SK-N-SH treated with all-trans-retinoic acid at 6 μM for 48 hours (cell line): ENCODE measurements at regions not wholly inside any gene's neighbourhood (a gene's known extent, or its start where the extent isn't known, plus 50 kb on each side); places are given as distances from the start of the nearest gene placed in this dataset.

Source experiments
- ATAC-seq: fragments of 200-7000 bp; cut with Tn5 transposase; 3 replicates; pipeline ENCODE4 v1.9.1; 2020; ENCODE audit warnings: mild to moderate bottlenecking, moderate library complexity
- ARNTL ChIP-seq: fragments of 450-650 bp; formaldehyde crosslinking; IDR thresholded peaks from 2 replicates; pipeline ENCODE4 v1.5.0; 2020; ENCODE audit warnings: low read depth, mild to moderate bottlenecking, moderate library complexity, borderline replicate concordance
- BACH2 ChIP-seq: fragments of 250-450 bp; sonication (Bioruptor Pico); IDR thresholded peaks from 2 replicates; pipeline ENCODE4 v1.9.0; 2021; ENCODE audit warnings: mild to moderate bottlenecking, borderline replicate concordance
- CSDC2 ChIP-seq: fragments of 250-450 bp; sonication (Bioruptor Pico); IDR thresholded peaks from 2 replicates; pipeline ENCODE4 v1.5.0; 2020; ENCODE audit warnings: mild to moderate bottlenecking, moderate library complexity
- CSRNP3 ChIP-seq: fragments of 250-450 bp; sonication (Bioruptor Pico); IDR thresholded peaks from 2 replicates; pipeline ENCODE4 v1.5.1; 2021; ENCODE audit warnings: mild to moderate bottlenecking, moderate library complexity
- ESRRG ChIP-seq: fragments of 250-450 bp; sonication (Bioruptor Pico); IDR thresholded peaks from 2 replicates; pipeline ENCODE4 v1.6.1; 2021; ENCODE audit warnings: mild to moderate bottlenecking
- GLIS3 ChIP-seq: fragments of 250-450 bp; sonication (Bioruptor Pico); IDR thresholded peaks from 2 replicates; pipeline ENCODE4 v1.5.0; 2020; ENCODE audit warnings: mild to moderate bottlenecking, moderate library complexity
- ISL1 ChIP-seq: fragments of 250-450 bp; sonication (Bioruptor Pico); IDR thresholded peaks from 2 replicates; pipeline ENCODE4 v2.1.2; 2022; ENCODE audit warnings: mild to moderate bottlenecking, moderate library complexity
- OSR1 ChIP-seq: fragments of 250-450 bp; sonication (Bioruptor Pico); IDR thresholded peaks from 2 replicates; pipeline ENCODE4 v1.8.0; 2022; ENCODE audit warnings: moderate library complexity, mild to moderate bottlenecking, inconsistent platforms
- PPARA ChIP-seq: fragments of 250-450 bp; sonication (Bioruptor Pico); IDR thresholded peaks from 2 replicates; pipeline ENCODE4 v1.5.0; 2020; ENCODE audit warnings: mild to moderate bottlenecking, borderline replicate concordance
- SNAI2 ChIP-seq: fragments of 250-450 bp; sonication (Bioruptor Pico); IDR thresholded peaks from 2 replicates; pipeline ENCODE4 v1.5.0; 2020; ENCODE audit warnings: mild to moderate bottlenecking, moderate library complexity
- TCF4 ChIP-seq: fragments of 250-450 bp; sonication (Bioruptor Pico); IDR thresholded peaks from 2 replicates; pipeline ENCODE4 v1.8.0; 2021; ENCODE audit warnings: mild to moderate bottlenecking, moderate library complexity, borderline replicate concordance
- TOX ChIP-seq: fragments of 250-450 bp; sonication (Bioruptor Pico); IDR thresholded peaks from 2 replicates; pipeline ENCODE4 v1.8.0; 2021; ENCODE audit warnings: mild to moderate bottlenecking, moderate library complexity, borderline replicate concordance
- TSHZ2 ChIP-seq: fragments of 250-450 bp; sonication (Bioruptor Pico); IDR thresholded peaks from 2 replicates; pipeline ENCODE4 v1.5.0; 2020; ENCODE audit warnings: mild to moderate bottlenecking, moderate library complexity
- ZC3H10 ChIP-seq: fragments of 250-450 bp; sonication (Bioruptor Pico); IDR thresholded peaks from 2 replicates; pipeline ENCODE4 v1.5.1; 2021; ENCODE audit warnings: mild to moderate bottlenecking, moderate library complexity
- ZFP3 ChIP-seq: fragments of 250-450 bp; sonication (Bioruptor Pico); IDR thresholded peaks from 2 replicates; pipeline ENCODE4 v1.5.0; 2020; ENCODE audit warnings: mild to moderate bottlenecking, moderate library complexity
- ZFP30 ChIP-seq: fragments of 450-650 bp; formaldehyde crosslinking; IDR thresholded peaks from 2 replicates; pipeline ENCODE4 v1.5.0; 2022; ENCODE audit warnings: mild to moderate bottlenecking, moderate library complexity
- ZNF565 ChIP-seq: fragments of 450-650 bp; formaldehyde crosslinking; conservative IDR thresholded peaks from 2 replicates; pipeline ENCODE4 v1.5.0; 2020; ENCODE audit warnings: low read depth, mild to moderate bottlenecking, moderate library complexity
- ZNF70 ChIP-seq: fragments of 450-650 bp; formaldehyde crosslinking; IDR thresholded peaks from 2 replicates; pipeline ENCODE4 v1.5.0; 2020; ENCODE audit warnings: mild to moderate bottlenecking, moderate library complexity
- ZNF8 ChIP-seq: fragments of 450-650 bp; formaldehyde crosslinking; IDR thresholded peaks from 2 replicates; pipeline ENCODE4 v1.5.0; 2020; ENCODE audit warnings: mild to moderate bottlenecking, moderate library complexity
- TF ChIP-seq, protein P1 (sequence below): fragments of 250-450 bp; sonication (Bioruptor Pico); IDR thresholded peaks from 2 replicates; pipeline ENCODE4 v1.8.0; 2020; ENCODE audit warnings: mild to moderate bottlenecking, moderate library complexity, borderline replicate concordance
- TF ChIP-seq, protein P2 (sequence below): fragments of 250-450 bp; sonication (Bioruptor Pico); IDR thresholded peaks from 2 replicates; pipeline ENCODE4 v1.5.1; 2020; ENCODE audit warnings: low read depth, mild to moderate bottlenecking, moderate library complexity

DNA sequence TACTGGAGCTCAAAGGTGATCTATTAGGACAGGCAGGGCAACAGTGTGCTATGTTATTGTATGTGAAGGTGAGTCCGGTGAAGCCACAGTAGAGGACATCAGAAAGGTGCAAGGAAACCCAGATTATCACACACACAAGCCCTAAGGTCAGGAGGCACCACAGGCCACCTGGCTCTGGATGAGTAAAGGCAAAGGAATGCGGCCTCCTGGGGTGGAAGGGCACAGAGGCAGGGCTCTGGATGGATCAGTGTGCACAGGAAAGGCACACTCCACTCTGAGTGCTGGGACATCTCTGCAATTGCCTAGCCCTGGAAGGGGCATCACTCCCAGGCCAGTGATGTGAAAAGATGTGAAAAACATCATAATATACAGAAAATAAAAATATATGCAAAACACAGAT is 683.5 kb downstream of the TRIML1 start (continued):
- TF ChIP-seq, protein P1, sequence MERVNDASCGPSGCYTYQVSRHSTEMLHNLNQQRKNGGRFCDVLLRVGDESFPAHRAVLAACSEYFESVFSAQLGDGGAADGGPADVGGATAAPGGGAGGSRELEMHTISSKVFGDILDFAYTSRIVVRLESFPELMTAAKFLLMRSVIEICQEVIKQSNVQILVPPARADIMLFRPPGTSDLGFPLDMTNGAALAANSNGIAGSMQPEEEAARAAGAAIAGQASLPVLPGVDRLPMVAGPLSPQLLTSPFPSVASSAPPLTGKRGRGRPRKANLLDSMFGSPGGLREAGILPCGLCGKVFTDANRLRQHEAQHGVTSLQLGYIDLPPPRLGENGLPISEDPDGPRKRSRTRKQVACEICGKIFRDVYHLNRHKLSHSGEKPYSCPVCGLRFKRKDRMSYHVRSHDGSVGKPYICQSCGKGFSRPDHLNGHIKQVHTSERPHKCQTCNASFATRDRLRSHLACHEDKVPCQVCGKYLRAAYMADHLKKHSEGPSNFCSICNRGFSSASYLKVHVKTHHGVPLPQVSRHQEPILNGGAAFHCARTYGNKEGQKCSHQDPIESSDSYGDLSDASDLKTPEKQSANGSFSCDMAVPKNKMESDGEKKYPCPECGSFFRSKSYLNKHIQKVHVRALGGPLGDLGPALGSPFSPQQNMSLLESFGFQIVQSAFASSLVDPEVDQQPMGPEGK = no peak
- TF ChIP-seq SNAI2 (CRISPR knock-in tag) (no peak), ZFP30 (CRISPR knock-in tag) (no peak), TSHZ2 (CRISPR knock-in tag) (no peak), TCF4 (CRISPR knock-in tag) (no peak), CSRNP3 (no peak)
- TF ChIP-seq, all 23 proteins: peak for 0

DNA sequence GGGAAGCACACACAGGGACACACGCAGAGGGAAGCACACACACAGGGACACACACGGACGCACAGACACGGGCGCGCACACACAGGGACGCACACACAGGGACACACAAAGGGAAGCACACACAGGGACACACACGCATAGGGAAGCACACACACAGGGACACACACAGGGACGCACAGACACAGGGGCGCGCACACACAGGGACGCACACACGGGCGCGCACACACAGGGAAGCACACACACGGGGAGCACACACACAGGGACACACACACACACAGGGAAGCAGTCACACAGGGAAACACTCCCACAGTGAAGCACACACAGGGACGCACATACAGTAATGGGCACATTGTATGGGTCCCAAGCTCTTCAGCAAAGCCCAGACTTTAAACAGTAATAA is 685.3 kb downstream of the TRIML1 start:
- no peak for ATAC-seq
- TF ChIP-seq ZC3H10 (CRISPR knock-in tag) = no peak
- TF ChIP-seq ZNF70 (CRISPR knock-in tag) = no peak
- no peak for TF ChIP-seq OSR1 (CRISPR knock-in tag)
- TF ChIP-seq BACH2 (CRISPR knock-in tag) = no peak
- no peak for TF ChIP-seq GLIS3 (CRISPR knock-in tag)

- TF ChIP-seq BACH2 (CRISPR knock-in tag) (no peak), TCF4 (CRISPR knock-in tag) (no peak), ARNTL (CRISPR knock-in tag) (no peak)
- ATAC-seq = no peak
These were observed 687.2 kb downstream of the TRIML1 start for GRCh38 chr4:188826393-188826792.

DNA sequence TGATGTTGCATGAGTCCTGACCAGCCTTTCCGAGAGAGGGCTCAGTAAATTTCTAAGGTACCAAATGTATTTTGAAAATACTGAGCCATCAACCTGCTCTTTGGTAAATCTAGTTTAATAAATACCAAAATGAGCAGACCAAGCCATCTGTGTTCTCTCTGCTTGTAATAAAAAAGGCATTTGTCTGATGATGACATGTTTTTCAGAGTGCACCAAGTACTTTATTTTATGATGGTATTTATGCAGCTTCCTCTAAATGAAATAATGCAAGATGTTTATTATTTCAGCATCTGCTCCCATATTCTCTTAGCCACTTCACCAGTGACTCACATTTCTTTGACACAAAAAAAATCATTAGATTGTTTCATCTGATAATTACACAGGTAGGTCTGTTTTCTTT is 700.5 kb downstream of the TRIML1 start:
- no peak for ATAC-seq
- TF ChIP-seq CSRNP3 (no peak), BACH2 (CRISPR knock-in tag) (no peak), ZNF8 (no peak), ZFP3 (CRISPR knock-in tag) (no peak), GLIS3 (CRISPR knock-in tag) (no peak), CSDC2 (CRISPR knock-in tag) (no peak), ISL1 (CRISPR knock-in tag) (no peak), ESRRG (CRISPR knock-in tag) (no peak), PPARA (no peak), TOX (CRISPR knock-in tag) (no peak), ARNTL (CRISPR knock-in tag) (no peak), ZNF565 (CRISPR knock-in tag) (no peak), ZC3H10 (CRISPR knock-in tag) (no peak), TSHZ2 (CRISPR knock-in tag) (no peak), TCF4 (CRISPR knock-in tag) (no peak)
- TF ChIP-seq, protein P2, sequence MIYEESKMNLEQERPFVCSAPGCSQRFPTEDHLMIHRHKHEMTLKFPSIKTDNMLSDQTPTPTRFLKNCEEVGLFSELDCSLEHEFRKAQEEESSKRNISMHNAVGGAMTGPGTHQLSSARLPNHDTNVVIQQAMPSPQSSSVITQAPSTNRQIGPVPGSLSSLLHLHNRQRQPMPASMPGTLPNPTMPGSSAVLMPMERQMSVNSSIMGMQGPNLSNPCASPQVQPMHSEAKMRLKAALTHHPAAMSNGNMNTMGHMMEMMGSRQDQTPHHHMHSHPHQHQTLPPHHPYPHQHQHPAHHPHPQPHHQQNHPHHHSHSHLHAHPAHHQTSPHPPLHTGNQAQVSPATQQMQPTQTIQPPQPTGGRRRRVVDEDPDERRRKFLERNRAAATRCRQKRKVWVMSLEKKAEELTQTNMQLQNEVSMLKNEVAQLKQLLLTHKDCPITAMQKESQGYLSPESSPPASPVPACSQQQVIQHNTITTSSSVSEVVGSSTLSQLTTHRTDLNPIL (CRISPR knock-in tag) = no peak
